Fibroblast of lung (primary cell): ENCODE measurements at regions not wholly inside any gene's neighbourhood (a gene's known extent, or its start where the extent isn't known, plus 50 kb on each side); places are given as distances from the start of the nearest gene placed in this dataset.

Experiments used
- DNase-seq, 2 donors: peaks; one replicate each; pipeline versions ENCODE4 v3.0.0 to v3.0.0-alpha.2; 2010; ENCODE audit warnings: low read depth in 2 of 2
- H2AFZ ChIP-seq: 2 replicates; pipeline ENCODE4 v1.5.1; 2012; ENCODE audit warnings: low read length, control low read depth, inconsistent platforms
- H3K27ac ChIP-seq: 2 replicates; pipeline ENCODE4 v1.5.1; 2011; ENCODE audit warnings: low read length, control low read depth; ENCODE audit not compliant: insufficient read depth
- H3K27me3 ChIP-seq: 2 replicates; pipeline ENCODE4 v1.5.1; 2011; ENCODE audit warnings: mild to moderate bottlenecking, low read length; ENCODE audit not compliant: control insufficient read depth, insufficient read depth
- H3K36me3 ChIP-seq: 2 replicates; pipeline ENCODE4 v1.5.1; 2011; ENCODE audit warnings: low read length; ENCODE audit not compliant: control insufficient read depth, insufficient read depth
- H3K4me1 ChIP-seq: 2 replicates; pipeline ENCODE4 v1.5.1; 2011; ENCODE audit warnings: low read length; ENCODE audit not compliant: control insufficient read depth, insufficient read depth; ENCODE audit errors: extremely low read depth
- H3K4me2 ChIP-seq: 2 replicates; pipeline ENCODE4 v1.5.1; 2011; ENCODE audit warnings: low read length, control low read depth; ENCODE audit not compliant: insufficient read depth; ENCODE audit errors: extremely low read depth
- H3K4me3 ChIP-seq, 4 experiments: fragments of 200-600 bp in 1 of 4; sonication (generic) in 1 of 4; replicated peaks in 1 of 4; 2 replicates each; pipeline ENCODE4 v1.5.1; 2011 to 2016; ENCODE audit warnings: low read length in 4 of 4, low read depth in 3 of 4, mild to moderate bottlenecking in 3 of 4, control low read depth in 2 of 4, inconsistent platforms in 1 of 4, mixed read lengths in 1 of 4; ENCODE audit not compliant: insufficient read depth in 1 of 4; ENCODE audit errors: control extremely low read depth in 1 of 4
- H3K79me2 ChIP-seq: 2 replicates; pipeline ENCODE4 v1.5.1; 2012; ENCODE audit warnings: mild to moderate bottlenecking, low read length, inconsistent platforms; ENCODE audit not compliant: control insufficient read depth, insufficient read depth
- H3K9ac ChIP-seq: 2 replicates; pipeline ENCODE4 v1.5.1; 2011; ENCODE audit warnings: mild to moderate bottlenecking, low read length, control low read depth; ENCODE audit not compliant: insufficient read depth
- H3K9me3 ChIP-seq: 2 replicates; pipeline ENCODE4 v1.5.1; 2012; ENCODE audit warnings: low read depth, low read length; ENCODE audit not compliant: control insufficient read depth, insufficient read depth
- H4K20me1 ChIP-seq: 2 replicates; pipeline ENCODE4 v1.5.1; 2011; ENCODE audit warnings: low read length; ENCODE audit not compliant: control insufficient read depth, insufficient read depth; ENCODE audit errors: extremely low read depth
- CTCF ChIP-seq, 2 donors: IDR thresholded peaks in 1 of 2; conservative IDR thresholded peaks in 1 of 2; 1 replicate in 1 of 2; 2 replicates in 1 of 2; pipeline ENCODE4 v1.5.1; 2011 to 2012; ENCODE audit warnings: low read length in 2 of 2, control low read depth in 1 of 2, inconsistent platforms in 1 of 2, low read depth in 1 of 2, mild to moderate bottlenecking in 1 of 2
- EZH2 ChIP-seq: IDR thresholded peaks from 2 replicates; pipeline ENCODE4 v1.5.1; 2012; ENCODE audit warnings: low read length, control low read depth, mild to moderate bottlenecking; ENCODE audit errors: missing control alignments

GRCh38 chr6:22021966-22022365, 274.9 kb downstream of the PRL start:
- Histone ChIP-seq H3K36me3 (no peaks in the 10 kb centered on the region), H3K27me3 (no peaks in the 10 kb centered on the region), H2AFZ (no peak overlapping the region), H3K4me2 (no peak overlapping the region), H4K20me1 (no peaks in the 10 kb centered on the region), H3K27ac (no peak overlapping the region), H3K9me3 (no peaks in the 10 kb centered on the region), H3K4me3 (no peak overlapping the region), H3K9ac (no peak overlapping the region), H3K4me1 (no peaks in the 10 kb centered on the region), H3K79me2 (no peaks in the 10 kb centered on the region)
- DNase-seq = no peak
- TF ChIP-seq CTCF (conservative IDR thresholded peaks at IDR 0.05 in 1 of 2, IDR thresholded peaks at IDR 0.05 in 1 of 2; ENCODE audit: low read depth in 1 of 2, low read length in 2 of 2) (no peak), EZH2 (no peak)

- Histone ChIP-seq H2AFZ (no peak overlapping the region), H3K36me3 (no peaks in the 10 kb centered on the region), H3K4me1 (no peaks in the 10 kb centered on the region), H3K9ac (no peak overlapping the region), H3K4me3 (no peak overlapping the region), H3K79me2 (no peaks in the 10 kb centered on the region), H4K20me1 (no peaks in the 10 kb centered on the region), H3K4me2 (no peak overlapping the region), H3K9me3 (no peaks in the 10 kb centered on the region), H3K27ac (no peak overlapping the region), H3K27me3 (no peaks in the 10 kb centered on the region)
- no peak for DNase-seq
- TF ChIP-seq CTCF (conservative IDR thresholded peaks at IDR 0.05 in 1 of 2, IDR thresholded peaks at IDR 0.05 in 1 of 2; ENCODE audit: low read depth in 1 of 2, low read length in 2 of 2) = no peak
- no peak for TF ChIP-seq EZH2
Observed at GRCh38 chr6:22023937-22024336, 272.9 kb downstream of the PRL start.

- TF ChIP-seq EZH2 (no peak), CTCF (conservative IDR thresholded peaks at IDR 0.05 in 1 of 2, IDR thresholded peaks at IDR 0.05 in 1 of 2; ENCODE audit: low read depth in 1 of 2, low read length in 2 of 2) (no peak)
- Histone ChIP-seq H3K9me3 (no peaks in the 10 kb centered on the region), H3K4me1 (no peaks in the 10 kb centered on the region), H3K36me3 (no peaks in the 10 kb centered on the region), H3K27me3 (no peaks in the 10 kb centered on the region), H2AFZ (no peak overlapping the region), H3K4me3 (no peak overlapping the region), H3K79me2 (no peaks in the 10 kb centered on the region), H3K4me2 (no peak overlapping the region), H4K20me1 (no peaks in the 10 kb centered on the region), H3K27ac (no peak overlapping the region), H3K9ac (no peak overlapping the region)
- DNase-seq = no peak
Observed at GRCh38 chr6:22024973-22025467, 271.8 kb downstream of the PRL start.
